A673 (cell line): ENCODE measurements at regions not wholly inside any gene's neighbourhood (a gene's known extent, or its start where the extent isn't known, plus 50 kb on each side); places are given as distances from the start of the nearest gene placed in this dataset.

Experiments
- BruUV-seq: library from RNA; stranded (reverse); fragments of 400-500 nt; replicated peaks from 2 replicates; lab custom pipeline; 2021; lab: Mats Ljungman, UMichigan
- CTCF ChIA-PET: fragments of 300-600 bp; sonication (Branson Sonifier 250); formaldehyde crosslinking; loops from one replicate; lab custom pipeline; 2022; ENCODE audit warnings: antibody characterized with exemption; lab: Charles Lee
- POLR2A ChIA-PET: fragments of 300-600 bp; sonication (Branson Sonifier 250); formaldehyde crosslinking; loops from one replicate; lab custom pipeline; 2022; ENCODE audit warnings: antibody characterized with exemption; ENCODE audit not compliant: low non-redundant PET; lab: Charles Lee
- DNase-seq: peaks from one replicate; pipeline ENCODE4 v3.0.0-alpha.2; 2015; ENCODE audit warnings: low spot score
- H3K27ac ChIP-seq: fragments of 200-600 bp; sonication (generic); 2 replicates; pipeline ENCODE4 v1.5.1; 2016; ENCODE audit warnings: mixed run types, low read depth, mild to moderate bottlenecking, mixed read lengths, antibody characterized with exemption, low read length; ENCODE audit not compliant: poor library complexity, severe bottlenecking
- H3K27me3 ChIP-seq: fragments of 200-600 bp; sonication (generic); replicated peaks from 2 replicates; pipeline ENCODE4 v1.6.1; 2017; ENCODE audit warnings: mixed run types, low read depth, mild to moderate bottlenecking, mixed read lengths, antibody characterized with exemption, low read length; ENCODE audit not compliant: insufficient read depth, poor library complexity
- H3K36me3 ChIP-seq: fragments of 200-600 bp; sonication (generic); 2 replicates; pipeline ENCODE4 v1.6.1; 2016; ENCODE audit warnings: mixed run types, mild to moderate bottlenecking, mixed read lengths, antibody characterized with exemption, low read length; ENCODE audit not compliant: insufficient read depth, poor library complexity, severe bottlenecking
- H3K4me1 ChIP-seq: fragments of 200-600 bp; sonication (generic); 2 replicates; pipeline ENCODE4 v1.6.1; 2017; ENCODE audit warnings: mixed run types, mild to moderate bottlenecking, mixed read lengths, antibody characterized with exemption, low read length; ENCODE audit not compliant: insufficient read depth, poor library complexity, severe bottlenecking
- H3K4me3 ChIP-seq: fragments of 200-600 bp; sonication (generic); 2 replicates; pipeline ENCODE4 v1.5.1; 2016; ENCODE audit warnings: low read depth, mixed run types, mild to moderate bottlenecking, mixed read lengths, low read length; ENCODE audit not compliant: poor library complexity, severe bottlenecking
- H3K9me3 ChIP-seq: fragments of 200-600 bp; sonication (generic); 2 replicates; pipeline ENCODE4 v1.6.1; 2016; ENCODE audit warnings: mixed run types, low read depth, mild to moderate bottlenecking, mixed read lengths, antibody characterized with exemption, low read length; ENCODE audit not compliant: poor library complexity, severe bottlenecking
- EZH2 ChIP-seq: fragments of 200-600 bp; sonication (generic); IDR thresholded peaks from 2 replicates; pipeline ENCODE4 v1.6.1; 2017; ENCODE audit warnings: borderline replicate concordance, low read depth, mild to moderate bottlenecking, mixed read lengths, antibody characterized with exemption, low read length; ENCODE audit not compliant: poor library complexity, severe bottlenecking
- intact Hi-C: fragments of 100-400 bp; cut with micrococcal nuclease; formaldehyde crosslinking; loops from one replicate; pipeline ENCODE4 v1.10.0; 2022; ENCODE audit not compliant: unreplicated experiment
- TF ChIP-seq, protein P1 (sequence below): fragments of 300-800, 200-600 bp; sonication (generic); conservative IDR thresholded peaks from 2 replicates; pipeline ENCODE4 v1.5.1; 2017; ENCODE audit warnings: low read depth, mild to moderate bottlenecking, antibody characterized with exemption, low read length, moderate library complexity, mixed read lengths

DNA sequence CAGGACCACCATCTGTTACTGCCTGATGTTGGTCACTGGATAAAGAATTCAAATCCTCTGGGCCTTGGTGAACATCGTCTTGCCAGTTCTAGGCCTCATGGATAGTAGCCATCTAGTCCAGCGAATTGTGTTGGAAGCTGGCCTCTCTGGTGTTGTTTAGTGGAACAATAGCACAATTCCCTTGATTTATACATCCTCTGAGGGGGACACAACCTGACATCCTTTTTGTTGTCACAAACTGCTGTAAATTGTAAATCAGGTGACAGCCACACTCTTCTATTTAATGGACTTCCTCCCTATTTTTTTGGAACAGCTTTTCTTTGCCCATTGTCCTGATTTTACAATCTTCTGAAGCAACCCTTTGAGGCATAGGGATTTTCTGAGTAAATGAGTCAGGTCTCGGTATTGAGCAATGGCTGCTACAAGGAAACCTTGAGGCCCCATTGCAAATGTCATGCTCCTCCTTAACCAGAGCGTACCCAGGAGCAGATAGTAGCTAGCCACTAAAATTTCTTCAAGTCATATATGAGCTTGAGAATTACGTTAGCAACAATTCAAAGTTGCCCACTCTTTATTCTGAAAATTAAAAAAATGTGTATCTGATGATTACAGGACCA lies 263.3 kb downstream of the COG6 start:
- intact Hi-C loops = no loop called here
- BruUV-seq = no TSS peak
- POLR2A ChIA-PET = no interaction called here

DNA sequence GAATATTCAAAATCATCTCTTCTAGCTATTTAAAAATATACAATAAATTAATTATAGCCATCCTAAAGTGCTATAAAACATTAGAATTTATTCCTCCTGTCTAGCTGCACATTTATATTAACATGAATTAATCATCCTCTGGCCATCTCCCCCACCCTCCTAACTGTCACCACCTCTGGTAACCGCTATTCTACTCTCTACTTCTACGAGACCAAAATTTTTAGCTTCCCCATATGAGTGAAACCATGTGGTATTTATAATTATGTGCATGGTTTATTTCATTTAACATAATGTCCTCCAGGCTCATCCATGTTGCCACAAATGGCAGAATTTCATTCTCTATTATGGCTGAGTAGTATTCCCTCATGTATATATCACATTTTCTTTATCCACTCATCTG lies 265.2 kb downstream of the COG6 start:
- CTCF ChIA-PET = interaction anchor here (1.0 kb wide), 1 partner anchor 22 kb away, joined by 3 read pairs; no protein-coding TSS in a partner anchor
- no peak for DNase-seq
- no peaks in the 10 kb centered on the region for H3K4me1 ChIP-seq
- no TSS peak for BruUV-seq
- TF ChIP-seq, protein P1, sequence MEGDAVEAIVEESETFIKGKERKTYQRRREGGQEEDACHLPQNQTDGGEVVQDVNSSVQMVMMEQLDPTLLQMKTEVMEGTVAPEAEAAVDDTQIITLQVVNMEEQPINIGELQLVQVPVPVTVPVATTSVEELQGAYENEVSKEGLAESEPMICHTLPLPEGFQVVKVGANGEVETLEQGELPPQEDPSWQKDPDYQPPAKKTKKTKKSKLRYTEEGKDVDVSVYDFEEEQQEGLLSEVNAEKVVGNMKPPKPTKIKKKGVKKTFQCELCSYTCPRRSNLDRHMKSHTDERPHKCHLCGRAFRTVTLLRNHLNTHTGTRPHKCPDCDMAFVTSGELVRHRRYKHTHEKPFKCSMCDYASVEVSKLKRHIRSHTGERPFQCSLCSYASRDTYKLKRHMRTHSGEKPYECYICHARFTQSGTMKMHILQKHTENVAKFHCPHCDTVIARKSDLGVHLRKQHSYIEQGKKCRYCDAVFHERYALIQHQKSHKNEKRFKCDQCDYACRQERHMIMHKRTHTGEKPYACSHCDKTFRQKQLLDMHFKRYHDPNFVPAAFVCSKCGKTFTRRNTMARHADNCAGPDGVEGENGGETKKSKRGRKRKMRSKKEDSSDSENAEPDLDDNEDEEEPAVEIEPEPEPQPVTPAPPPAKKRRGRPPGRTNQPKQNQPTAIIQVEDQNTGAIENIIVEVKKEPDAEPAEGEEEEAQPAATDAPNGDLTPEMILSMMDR = no peak
- TF ChIP-seq EZH2 = no peak
- H3K9me3 ChIP-seq = peaks cover 9% of the 10 kb centered on the region
- intact Hi-C loops = no loop called here
- H3K4me3 ChIP-seq = no peak overlapping the region
- no peak overlapping the region for H3K27ac ChIP-seq
- POLR2A ChIA-PET = no interaction called here
- no peaks in the 10 kb centered on the region for H3K36me3 ChIP-seq
- H3K27me3 ChIP-seq = no peaks in the 10 kb centered on the region

More for the DNA sequence above, 263.3 kb downstream of the COG6 start:
- DNase-seq = no peak
- Histone ChIP-seq H3K4me1 (no peaks in the 10 kb centered on the region), H3K4me3 (no peak overlapping the region), H3K27me3 (no peaks in the 10 kb centered on the region), H3K27ac (no peak overlapping the region), H3K36me3 (no peaks in the 10 kb centered on the region), H3K9me3 (no peaks in the 10 kb centered on the region)
- CTCF ChIA-PET = no interaction called here
- no peak for TF ChIP-seq EZH2
- TF ChIP-seq, protein P1 = no peak

DNA sequence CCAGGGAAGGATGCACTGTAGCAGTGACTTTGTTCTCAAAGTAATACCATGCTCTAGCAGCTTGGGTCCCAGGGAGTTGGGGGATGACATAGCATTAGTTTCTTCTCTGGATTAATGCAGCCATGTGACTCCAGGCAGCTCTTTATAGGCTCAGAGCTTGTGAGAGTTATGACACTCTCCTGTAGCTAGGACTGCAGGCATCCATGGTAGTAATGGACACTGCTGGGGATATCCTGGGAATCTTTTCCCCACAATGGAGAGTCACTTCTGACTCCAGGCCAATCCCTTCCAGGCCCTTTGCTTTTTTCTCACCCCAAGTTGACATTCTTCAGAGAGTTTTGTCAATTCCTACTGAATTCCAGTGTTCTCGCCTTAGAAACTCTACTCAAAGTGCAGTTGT lies 270.9 kb downstream of the COG6 start:
- H3K9me3 ChIP-seq = peaks cover 9% of the 10 kb centered on the region
- H3K36me3 ChIP-seq = no peaks in the 10 kb centered on the region
- CTCF ChIA-PET = no interaction called here
- DNase-seq = no peak
- H3K4me3 ChIP-seq = no peak overlapping the region
- intact Hi-C loops = no loop called here
- H3K27me3 ChIP-seq = no peaks in the 10 kb centered on the region
- H3K4me1 ChIP-seq = peaks cover 22% of the 10 kb centered on the region
- no peak overlapping the region for H3K27ac ChIP-seq
- POLR2A ChIA-PET = no interaction called here
- no peak for TF ChIP-seq EZH2
- TF ChIP-seq, protein P1 = no peak
- no TSS peak for BruUV-seq
